ENCODE measurements at regions not wholly inside any gene's neighbourhood (a gene's known extent, or its start where the extent isn't known, plus 50 kb on each side); places are given as distances from the start of the nearest gene placed in this dataset.

- TF ChIP-seq CTCF (IDR thresholded peaks at IDR 0.05; ENCODE audit: low read depth, low read length) (no peak), EZH2phosphoT487 (IDR thresholded peaks at IDR 0.05; ENCODE audit: low read depth) (no peak)
Measured at GRCh38 chr2:129641371-129641770, 338.1 kb upstream of the RAB6C start.
